SK-N-SH treated with all-trans-retinoic acid at 6 μM for 48 hours (cell line): ENCODE measurements at regions not wholly inside any gene's neighbourhood (a gene's known extent, or its start where the extent isn't known, plus 50 kb on each side); places are given as distances from the start of the nearest gene placed in this dataset.

Experiments
- ARNTL ChIP-seq: fragments of 450-650 bp; formaldehyde crosslinking; IDR thresholded peaks from 2 replicates; pipeline ENCODE4 v1.5.0; 2020; ENCODE audit warnings: low read depth, mild to moderate bottlenecking, moderate library complexity, borderline replicate concordance
- ESRRG ChIP-seq: fragments of 250-450 bp; sonication (Bioruptor Pico); IDR thresholded peaks from 2 replicates; pipeline ENCODE4 v1.6.1; 2021; ENCODE audit warnings: mild to moderate bottlenecking
- RARB ChIP-seq: fragments of 250-450 bp; sonication (Bioruptor Pico); IDR thresholded peaks from 2 replicates; pipeline ENCODE4 v1.8.0; 2021; ENCODE audit warnings: mild to moderate bottlenecking, moderate library complexity
- SNAI2 ChIP-seq: fragments of 250-450 bp; sonication (Bioruptor Pico); IDR thresholded peaks from 2 replicates; pipeline ENCODE4 v1.5.0; 2020; ENCODE audit warnings: mild to moderate bottlenecking, moderate library complexity
- ZFP30 ChIP-seq: fragments of 450-650 bp; formaldehyde crosslinking; IDR thresholded peaks from 2 replicates; pipeline ENCODE4 v1.5.0; 2022; ENCODE audit warnings: mild to moderate bottlenecking, moderate library complexity

DNA sequence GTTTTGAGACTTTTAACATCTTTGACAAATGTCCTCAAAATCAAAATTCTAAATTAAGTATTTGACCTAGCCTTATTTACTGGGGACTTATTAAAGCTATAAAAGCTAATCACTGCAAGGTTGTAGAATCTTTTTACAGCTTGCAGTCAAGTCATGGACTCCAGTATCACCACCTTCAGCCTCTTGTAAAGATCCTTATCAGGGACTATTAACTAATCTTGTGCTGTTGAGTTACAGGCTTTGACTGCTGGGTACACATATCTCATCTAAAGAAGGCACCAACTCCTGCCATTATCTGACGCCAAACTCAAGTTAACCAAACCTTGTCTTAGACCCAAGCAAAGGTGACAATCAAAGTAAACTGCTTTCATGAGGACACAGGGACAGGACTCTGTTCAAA lies 621.0 kb upstream of the IGFBP3 start:
- no peak for TF ChIP-seq ZFP30 (CRISPR knock-in tag)
- TF ChIP-seq ARNTL (CRISPR knock-in tag), result no peak
- no peak for TF ChIP-seq SNAI2 (CRISPR knock-in tag)
- no peak for TF ChIP-seq RARB (CRISPR knock-in tag)
- no peak for TF ChIP-seq ESRRG
